GM19023 (cell line): ENCODE measurements at regions not wholly inside any gene's neighbourhood (a gene's known extent, or its start where the extent isn't known, plus 50 kb on each side); places are given as distances from the start of the nearest gene placed in this dataset.

ENCODE experiments used
- ATAC-seq: cut with Tn5 transposase; IDR thresholded peaks from one replicate; pipeline ENCODE4 v1.9.1; 2021; ENCODE audit warnings: mild to moderate bottlenecking, moderate library complexity; ENCODE audit not compliant: unreplicated experiment

DNA sequence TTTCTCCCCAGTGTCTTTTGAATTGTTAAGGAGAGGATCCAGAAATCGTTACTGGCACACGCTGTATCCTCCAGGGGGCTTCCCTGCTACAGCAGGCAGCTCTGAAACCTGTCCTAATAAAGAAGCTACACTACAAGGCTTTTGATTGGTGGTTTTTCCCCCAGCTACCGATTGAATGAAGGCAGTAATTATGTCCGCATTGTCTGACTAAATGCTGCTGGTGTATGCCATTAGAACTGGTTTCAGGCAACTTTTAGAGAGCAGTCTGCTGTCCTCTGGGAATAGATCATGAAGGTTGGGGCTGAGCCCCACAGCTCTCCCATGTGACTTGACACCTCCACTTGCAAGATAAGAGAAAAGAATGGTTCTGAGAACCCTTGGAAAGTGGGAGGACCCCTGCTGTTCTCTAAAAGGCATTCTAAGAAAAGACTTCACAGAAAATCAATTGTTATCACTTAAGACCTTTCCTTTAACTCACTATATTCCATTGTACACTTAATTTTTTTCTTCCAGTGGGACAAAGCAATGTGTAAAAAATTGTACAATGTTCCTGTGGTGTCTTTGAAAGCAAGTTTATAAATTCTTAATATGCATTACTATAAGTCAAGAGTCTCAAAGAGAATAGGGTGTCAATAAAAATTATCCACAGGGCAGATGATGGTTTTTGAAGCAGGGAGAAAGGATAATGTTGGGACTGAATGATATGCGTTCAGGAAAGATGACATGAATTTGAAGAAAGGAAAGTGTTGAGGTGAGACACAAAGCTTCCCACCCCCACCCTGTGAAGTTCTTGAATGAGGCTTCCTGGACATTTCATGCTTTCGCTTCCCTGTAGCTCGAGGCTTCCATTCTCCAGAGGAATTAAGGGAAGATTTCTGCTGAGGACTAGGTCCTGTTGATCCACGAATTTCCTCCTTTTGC, 53.0 kb upstream of the DAZL start:
- no peak for ATAC-seq

DNA sequence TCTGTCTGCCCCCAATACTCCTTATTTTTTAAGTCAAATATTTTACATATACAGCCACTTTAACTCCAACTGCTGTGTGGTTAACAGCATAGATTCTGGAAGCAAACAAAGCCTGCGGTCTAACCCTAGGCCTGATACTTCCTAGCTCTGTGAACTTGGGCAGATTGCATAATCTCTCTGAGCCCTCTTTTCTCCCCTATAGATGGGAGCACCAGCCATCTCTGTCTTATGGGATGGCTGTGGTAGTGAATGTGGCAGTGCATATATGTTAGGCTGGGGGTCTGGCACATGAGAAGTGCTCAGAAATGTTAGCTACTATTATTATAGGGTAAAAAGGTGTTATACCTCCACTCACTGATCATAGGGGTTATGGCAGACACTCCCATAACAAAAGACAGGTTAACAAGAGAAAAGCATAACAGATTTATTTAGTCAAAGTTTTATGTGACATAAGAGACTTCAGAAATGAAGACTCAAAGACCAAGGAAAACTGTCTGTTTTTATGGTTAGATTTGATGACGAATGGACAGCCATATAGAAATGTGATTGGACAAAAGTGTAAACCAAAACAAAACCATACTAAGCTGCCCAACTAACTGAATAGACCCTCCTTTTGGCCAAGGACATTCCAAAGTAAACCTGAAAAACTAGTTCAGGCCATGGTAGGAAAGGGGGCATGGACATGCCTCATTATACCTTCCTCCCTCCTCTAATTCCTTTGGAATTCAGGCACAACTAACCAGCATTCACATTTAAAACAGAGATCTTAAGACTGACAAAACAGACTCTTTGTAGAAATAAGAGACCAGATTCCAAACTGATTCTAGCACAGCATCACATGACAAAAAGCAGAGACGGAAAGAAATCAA, 53.9 kb upstream of the DAZL start:
- no peak for ATAC-seq

DNA sequence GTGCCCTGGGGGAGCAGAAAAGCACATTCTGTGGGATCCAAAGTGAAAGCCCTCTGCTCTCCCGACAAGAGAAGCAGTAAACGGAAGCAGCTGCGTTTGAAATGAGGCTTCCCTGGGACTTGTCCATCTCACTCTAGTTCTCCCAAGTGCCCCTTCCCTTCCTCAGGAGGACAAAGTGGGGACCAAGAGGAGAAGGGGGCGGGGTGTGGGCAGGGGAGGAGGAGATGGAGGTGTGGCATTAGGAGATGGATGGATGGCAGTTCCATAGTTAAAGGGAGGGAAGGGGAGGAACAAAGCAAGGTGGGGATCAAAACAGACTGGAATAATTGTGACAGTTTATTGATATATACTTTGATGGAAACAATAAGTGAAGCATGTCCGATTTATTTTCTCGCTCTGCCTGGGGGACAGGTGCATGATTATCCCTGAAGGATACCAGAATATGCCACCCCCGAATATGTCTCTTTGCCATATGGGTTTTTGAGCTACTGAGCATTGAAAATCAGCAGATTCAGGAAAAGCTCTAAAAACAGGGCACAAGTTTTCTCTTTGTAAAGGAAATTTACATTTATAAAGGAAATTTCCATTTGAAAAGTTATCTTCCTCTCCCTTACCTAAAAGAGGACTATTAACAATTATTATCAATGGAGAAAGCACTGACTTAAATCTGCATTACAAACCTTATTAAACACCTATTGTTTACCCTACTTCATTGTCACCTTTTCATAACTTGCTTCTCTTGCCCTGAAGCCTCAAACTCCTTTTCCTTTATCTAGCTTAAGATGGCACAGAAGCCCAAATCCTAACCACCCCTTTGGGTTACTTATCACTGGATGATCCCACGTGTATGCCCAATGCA, 58.9 kb upstream of the DAZL start:
- no peak for ATAC-seq

DNA sequence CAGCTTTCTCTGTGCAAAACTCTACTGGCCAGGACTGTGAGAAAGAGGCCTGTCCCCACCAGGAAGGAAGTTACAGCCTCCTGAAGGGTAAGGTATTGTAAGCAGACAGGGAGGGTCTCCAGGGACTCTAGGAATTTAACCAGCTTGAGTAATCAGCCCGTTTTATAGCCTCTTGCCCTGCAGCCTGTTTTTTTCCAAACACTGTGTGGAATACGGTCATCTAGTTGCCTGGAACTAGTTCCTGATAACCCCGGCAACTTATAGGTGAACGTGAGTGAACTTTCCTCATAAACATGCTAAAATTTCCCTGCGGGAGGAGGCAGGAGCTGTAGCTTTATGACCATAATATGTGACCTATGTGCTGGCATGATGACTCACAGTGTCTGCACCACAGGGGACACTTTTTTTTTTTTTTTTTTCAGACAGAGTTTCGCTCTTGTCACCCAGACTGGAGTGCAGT, 60.1 kb upstream of the DAZL start:
- ATAC-seq, result no peak

DNA sequence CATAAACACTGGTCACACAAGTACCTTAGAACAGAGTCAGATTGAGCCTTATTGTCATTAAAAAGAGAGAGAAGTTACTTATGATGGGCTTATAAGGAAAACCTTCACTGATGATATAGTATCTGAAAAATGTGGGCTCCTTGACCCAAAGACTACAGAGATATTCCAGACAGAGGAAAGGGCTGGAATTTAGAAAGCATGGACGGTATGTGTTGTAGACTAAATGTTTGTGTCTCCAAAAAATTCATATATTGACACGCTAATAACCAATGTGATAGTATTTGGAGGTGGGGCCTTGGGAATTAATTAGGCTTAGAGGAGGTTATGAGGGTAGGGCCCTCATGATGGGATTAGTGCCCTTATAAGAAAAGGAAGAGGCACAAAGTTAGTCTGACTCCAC, 61.0 kb upstream of the DAZL start:
- no peak for ATAC-seq

DNA sequence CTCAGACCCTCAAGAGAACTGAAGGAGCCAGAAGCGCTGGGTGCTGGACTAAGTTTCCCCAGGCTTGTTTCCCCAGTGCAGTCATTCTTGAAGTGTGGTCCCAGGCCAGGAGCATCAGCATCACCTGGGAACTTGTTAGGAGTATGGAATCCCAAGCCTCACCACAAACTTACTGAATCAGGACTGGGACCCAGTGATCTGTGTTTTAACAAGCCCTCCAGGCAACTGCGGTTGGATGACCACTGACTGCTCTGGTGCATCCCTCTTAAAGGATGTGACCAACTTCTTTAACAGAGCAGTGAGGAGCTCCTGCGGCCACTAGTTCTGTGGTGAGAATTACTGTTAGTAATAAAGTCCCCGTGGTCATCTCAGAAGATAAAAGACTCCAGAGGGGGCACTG, 62.4 kb upstream of the DAZL start:
- no peak for ATAC-seq

DNA sequence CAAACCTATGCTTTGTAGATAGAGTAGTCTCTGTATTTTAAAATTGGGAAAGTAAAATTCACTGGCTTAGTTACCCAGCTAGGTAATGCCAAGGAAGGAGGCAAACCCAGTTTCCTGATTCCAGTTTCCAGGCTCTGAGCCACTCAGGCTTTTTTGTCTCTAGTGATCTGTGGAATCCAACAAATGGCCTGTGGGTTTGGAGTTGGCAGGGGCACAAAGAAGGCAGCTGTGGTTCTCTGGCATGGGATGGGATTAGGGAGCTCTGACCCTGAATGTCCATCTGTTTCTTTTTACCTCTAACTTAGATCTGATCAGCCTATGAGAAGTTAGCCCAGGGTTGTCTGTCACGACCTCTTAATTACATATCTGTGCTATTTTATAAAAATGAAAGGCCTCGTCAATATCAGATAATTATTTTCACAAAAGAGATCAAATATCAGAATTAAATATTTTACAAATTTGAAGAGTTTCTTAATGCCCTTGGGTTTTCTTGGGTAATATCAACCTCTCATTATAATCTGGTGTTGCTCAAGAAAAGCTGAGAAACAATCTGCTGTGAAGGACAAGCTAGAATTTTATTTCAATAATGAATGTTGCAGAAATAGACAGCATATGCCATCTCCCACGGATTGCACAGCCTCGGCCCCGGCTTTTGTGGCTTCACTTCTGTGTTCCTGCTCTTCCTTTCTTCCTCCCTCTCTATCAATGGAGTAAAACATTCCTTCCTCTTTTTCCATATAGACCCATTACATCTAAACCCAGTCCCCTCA, 63.7 kb upstream of the DAZL start:
- ATAC-seq, result no peak

DNA sequence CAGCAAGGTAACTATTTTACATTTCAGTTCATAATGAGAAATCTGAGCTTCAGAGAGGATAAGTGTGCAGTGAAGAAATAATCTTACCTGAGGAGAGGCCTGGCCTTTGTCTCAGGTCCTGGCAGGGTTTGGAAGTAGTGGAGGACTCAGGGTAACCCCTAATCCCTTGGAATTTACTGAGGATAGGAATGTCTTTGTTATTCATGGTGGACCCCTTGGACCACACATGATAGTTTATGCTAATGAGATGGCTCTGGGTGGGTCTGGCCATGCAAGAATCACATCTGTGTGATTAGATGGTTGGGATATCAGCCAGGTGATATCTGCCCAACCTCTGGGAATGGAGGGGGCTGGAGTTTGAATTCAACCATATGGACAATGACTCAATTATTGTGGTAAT, 65.0 kb upstream of the DAZL start:
- no peak for ATAC-seq

DNA sequence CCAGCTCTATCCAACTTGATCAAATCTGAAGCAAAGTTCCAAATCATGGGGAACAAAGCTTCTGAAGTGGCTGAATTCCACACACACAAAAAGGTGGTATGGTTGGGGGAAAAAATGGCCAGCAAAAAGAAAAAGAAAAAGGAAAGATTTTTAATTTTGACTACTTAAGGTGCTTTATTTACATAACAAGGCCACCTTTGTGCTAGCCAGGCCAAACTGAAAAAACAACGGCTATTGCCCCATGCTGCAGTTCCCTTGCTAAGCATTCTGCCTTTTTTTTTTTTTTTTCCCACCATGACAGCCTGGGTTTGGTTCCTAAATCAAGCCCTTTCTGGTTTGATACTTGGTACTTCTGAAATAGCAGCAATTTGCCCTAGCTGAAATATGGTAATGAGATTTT, 66.5 kb upstream of the DAZL start:
- ATAC-seq, result no peak

DNA sequence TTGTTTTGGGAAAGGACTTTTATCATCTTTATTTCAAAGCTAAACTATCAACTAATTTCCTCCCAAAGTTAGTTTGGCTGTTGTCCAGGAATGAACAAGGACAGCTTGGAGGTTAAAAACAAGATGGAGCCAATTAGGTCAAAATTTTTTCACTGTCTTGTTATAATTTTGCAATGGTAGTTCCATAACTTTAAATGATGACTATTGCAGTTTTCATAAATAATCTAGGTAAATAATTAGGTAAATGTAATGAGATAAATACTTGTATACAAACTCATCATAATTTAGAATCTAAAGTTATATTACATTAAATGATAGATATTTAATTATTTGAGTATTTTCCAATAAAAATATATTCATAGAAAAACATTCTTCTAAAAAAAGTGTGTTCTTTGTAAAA, 68.3 kb upstream of the DAZL start:
- no peak for ATAC-seq

DNA sequence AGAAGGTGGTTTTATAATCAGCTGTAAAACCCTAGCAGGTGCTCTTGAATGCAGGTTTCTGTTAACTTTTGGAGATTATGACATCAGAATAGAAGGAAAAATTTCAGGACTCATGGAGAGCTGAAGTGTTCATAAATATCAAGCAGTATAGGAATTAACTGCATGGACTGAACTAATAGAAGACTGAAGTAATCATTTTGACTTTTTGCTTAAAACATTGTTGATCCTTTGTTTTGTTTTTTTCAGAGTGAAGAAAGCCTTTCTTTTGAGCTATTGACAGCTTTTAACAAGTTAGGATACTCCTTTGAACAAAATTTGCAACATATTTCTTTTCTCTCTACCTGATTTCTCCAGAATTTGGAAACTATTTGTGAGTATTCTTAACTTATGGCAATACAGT, 70.6 kb upstream of the DAZL start:
- no peak for ATAC-seq

DNA sequence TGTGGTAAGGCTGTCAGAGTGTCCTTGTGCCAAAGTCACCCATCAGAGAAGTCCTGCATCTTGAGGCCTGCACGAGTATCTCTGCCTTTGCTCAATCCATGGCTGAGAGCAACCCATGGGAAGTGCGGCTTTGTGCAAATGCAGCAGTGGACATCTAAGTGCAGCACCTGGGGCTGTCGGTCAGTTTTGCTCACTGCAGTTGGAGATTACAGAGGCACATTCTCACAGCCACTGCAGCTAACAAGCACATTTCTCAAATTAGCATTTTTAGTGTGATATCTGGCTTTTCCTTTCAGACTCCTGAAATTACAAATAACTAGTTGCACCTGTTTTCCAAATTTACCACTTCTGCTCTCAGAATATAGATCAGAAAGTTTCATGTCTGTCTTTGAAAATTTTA, 81.5 kb upstream of the DAZL start:
- no peak for ATAC-seq

DNA sequence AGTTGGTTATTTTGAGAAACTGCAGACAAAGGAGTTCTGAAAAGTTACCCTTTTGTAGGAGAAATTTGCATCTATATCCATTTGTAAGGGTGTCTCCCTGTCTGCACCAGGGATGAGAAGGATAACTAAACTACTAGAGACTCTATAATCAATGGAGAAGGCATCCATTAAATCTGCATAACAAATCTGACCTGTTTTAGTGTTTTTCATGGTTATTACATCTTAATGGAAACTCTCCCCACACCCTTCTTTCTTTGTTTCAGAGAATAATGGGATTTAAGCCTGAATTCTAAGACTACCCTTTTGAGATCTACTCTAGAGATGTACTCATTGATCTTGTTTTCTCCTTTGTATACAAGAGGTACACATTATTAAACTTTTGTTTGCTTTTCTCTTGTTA, 82.0 kb upstream of the DAZL start:
- ATAC-seq, result no peak

DNA sequence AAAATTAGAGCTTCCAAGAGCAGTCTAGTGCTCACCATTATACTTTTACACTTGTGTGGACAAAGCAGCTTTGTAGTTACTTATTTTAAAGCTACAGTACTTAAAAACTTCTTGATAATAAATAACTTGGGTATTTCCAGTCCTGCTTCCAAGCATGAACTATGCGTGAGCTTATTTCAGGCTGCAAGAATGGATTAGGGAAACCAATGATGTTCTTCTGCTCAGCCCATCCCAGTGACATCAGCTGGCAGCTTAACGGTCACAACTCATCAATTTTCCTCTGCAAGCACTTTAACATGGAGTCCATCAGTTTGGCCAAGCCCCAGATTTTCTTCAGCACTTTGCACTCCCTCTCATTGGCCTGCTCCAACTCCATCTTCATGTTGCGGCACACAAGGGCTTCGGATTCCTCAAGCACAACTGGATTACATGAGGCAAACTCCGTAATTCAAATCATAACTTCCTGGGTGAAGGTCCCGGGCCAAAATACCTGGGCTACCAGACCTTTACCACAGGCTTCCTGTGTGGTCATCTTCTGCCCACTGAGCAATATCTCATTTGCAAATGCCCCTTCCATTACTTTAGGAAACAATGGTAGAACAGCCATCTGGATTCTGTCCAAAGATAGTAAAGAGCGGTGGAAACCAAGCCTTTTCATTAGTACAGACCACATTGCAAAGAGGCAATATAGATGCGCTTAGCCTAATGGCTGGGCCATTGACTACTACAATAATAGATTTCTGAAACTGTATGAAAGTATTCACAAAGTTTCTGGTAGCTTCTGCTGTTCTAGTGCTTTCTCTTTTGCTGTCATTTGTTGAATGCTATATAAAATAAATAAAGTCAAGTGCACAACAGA, 87.5 kb upstream of the DAZL start:
- no peak for ATAC-seq

DNA sequence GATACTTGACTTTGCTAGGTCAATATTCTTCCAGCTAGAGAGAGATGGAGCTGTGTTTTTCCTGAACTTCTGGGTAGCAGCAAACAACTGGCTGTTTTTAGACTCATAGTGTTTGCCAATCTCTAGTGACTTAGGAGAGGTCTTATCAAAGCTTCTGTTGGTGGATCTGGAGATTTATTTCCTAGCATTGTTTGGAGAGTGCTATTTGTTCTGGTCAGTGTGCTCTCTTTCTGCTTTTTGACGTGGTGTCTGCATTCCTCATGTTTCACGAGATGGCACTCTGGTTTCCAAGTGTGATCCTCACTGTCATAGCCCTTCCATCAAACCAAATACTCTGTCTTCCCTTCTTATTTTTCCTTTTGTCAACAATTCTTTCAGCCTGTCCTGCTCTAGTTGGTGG, 88.6 kb upstream of the DAZL start:
- ATAC-seq, result no peak

DNA sequence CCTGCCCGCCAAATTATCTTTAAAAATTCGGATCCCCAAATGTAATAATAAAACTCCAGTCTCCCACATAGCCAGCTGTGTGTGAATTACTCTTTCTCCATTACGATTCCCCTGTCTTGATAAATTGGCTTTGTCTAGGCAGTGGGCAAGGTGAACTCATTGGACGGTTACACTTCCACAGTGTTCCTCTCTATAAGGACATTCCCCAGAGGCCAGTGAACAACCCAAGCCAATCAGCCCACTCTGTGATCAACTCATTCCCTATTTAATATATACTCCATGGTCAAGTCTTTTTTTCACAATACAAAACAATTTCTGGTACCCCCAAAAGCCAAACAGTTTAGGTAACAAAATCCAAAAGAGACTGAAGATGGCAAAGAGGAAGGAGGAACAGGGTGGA, 90.5 kb upstream of the DAZL start:
- no peak for ATAC-seq

DNA sequence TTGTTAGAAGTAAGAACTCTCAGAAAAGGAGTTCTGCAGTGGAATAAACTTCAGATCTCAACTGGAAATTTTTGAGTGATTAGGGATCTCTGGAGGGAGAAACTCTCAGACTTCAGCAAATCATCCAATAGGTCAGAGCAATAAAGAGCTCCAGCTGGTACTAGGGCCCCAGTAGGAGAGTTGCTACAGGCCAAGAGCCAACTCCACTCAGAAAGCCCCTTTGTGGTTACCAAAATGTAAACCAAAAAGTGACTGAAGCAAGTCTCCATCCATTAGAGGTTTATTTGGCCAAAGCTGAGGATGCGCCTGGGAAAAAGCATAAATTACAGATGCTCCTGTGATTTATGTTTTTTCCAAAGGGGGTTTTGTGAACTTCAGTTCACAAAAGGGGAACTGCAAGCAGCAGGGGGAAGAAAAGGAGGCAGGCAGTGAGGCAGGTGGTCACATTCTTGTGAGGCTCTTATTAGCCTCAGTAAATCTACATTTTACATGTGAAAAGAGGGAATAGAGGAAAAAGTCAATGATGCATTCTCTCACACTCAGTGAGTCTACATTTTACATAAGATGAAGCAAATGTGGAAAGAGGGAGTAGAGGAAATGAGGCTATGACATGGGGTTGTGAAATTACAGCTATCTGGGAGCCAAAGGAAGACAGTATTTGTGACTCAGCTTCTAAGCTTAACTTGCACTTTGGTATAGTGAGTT, 92.4 kb upstream of the DAZL start:
- ATAC-seq, result no peak

DNA sequence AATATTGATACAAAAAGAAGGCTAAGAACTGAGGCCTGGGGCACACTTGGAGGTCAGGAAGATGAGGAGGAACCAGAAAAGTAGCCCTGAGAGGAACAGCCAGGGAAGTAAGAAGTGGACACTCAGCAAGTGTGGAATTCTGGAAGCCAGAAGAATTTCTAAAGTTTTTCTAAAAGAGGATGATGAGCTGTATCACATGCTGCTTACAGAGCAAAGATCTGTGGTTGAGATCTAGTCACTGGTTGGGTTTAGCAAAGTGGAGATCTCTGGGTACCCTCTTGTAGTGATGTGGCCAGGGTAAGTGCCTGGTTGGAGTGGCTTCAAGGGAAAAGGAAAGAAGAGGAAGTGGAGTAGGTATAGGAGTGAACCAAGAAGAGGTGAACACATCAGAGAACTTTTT, 95.4 kb upstream of the DAZL start:
- no peak for ATAC-seq

DNA sequence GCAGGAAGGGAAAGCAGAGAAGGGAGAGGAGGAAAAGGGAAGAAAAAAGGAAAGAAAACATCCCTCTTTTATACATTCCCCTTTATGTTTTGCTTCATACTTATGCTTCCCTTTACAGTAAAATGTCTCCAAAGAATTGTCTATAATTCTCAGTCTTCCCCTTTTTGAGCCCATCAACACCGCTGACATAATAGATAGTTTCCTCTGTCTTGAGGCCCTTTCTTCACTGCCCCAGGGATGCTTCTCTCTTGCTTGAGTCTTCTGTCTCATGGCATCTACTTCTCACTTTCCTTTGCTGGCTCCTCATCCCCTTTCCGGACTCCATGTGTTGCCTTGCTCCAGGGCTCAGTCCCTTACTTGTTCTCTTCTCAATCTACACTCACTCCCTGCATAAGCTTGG, 99.7 kb upstream of the DAZL start:
- no peak for ATAC-seq
